ENCODE measurements at regions not wholly inside any gene's neighbourhood (a gene's known extent, or its start where the extent isn't known, plus 50 kb on each side); places are given as distances from the start of the nearest gene placed in this dataset.
"Not testable (repeated sequence)": the region's sequence is repeated elsewhere in the genome, so short reads cannot be mapped to it uniquely, and the experiment has no call there.

DNA sequence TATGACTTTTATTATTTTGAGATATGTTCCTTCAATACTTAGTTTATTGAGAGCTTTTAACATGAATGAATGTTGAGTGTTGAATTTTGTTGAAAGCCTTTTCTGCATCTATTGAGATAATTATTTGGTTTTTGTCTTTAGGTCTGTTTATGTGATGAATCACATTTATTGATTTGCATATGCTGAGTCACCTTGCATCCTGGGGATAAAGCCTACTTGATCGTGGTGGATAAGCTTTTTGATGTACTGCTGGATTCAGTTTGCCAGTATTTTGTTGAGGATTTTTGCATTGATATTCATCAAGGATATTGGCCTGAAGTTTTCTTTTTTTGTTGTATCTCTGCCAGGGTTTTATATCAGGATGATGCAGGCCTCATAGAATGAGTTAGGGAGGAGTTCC lies 106.5 kb upstream of the DAZL start:
- DNase-seq = not testable (repeated sequence)

DNA sequence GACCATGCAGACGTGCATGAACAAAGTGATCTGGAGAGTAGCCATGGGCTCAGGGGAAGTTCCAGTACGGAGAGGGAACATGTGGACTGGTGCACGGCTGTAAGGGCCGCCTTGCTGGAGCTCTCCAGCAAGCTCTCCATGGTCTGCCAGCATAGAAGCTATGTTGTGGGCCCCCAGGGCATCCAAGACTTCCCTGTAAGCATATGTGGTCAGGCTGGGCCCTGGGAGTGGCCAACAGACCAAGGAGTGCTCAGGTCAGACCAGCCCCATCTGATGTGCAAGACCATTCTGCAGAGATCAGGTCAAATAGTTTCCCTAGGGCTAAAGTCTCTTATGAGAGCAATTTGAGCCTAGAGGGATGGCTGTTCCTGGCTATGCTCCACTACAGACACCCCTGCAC lies 110.1 kb upstream of the DAZL start:
- no peak for DNase-seq

DNA sequence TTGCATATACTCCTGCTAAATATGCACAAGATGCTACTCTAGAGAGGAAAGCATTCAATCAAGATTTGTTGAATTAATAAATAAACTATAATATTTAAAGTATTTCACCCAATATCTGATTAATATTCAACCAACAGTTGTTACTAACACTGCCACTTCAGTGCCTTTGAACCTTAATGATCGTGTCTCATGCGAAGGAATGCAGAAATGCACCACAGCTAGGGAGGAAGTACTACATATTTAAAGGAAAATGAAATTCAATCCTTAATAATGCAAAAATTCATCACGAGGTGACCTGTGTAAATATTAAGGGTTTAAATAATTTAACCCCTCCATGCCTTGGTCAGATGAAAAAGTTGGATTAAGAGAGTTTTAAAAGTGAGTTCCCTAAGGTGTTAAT lies 114.2 kb upstream of the DAZL start:
- DNase-seq = no peak

DNA sequence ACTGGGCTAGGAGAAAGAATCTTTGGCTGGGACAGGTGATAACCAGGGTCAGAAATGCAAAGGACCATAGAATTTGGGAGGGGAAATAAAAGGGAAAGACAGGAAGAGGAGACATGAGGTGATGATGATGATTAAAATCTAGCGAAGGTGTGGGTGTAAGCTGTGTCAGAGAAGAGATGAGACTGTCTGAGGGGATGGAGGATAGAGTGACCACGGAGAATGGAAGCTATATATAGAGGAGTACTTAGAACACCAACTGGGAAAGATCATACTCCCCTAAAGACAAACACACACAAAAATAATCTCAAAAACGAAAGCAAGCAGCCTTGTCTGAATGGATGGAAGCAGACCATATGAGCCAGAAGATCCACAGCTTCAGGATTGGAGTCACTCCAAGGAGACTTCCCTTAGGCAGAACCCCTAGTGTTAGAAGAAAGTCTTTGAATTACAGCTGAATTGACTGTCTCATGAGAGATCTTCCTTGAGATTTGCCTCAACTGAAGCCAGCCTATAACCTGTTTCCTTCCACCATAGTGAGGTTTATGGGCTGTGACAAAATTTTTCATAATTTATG lies 115.2 kb upstream of the DAZL start:
- no peak for DNase-seq

DNA sequence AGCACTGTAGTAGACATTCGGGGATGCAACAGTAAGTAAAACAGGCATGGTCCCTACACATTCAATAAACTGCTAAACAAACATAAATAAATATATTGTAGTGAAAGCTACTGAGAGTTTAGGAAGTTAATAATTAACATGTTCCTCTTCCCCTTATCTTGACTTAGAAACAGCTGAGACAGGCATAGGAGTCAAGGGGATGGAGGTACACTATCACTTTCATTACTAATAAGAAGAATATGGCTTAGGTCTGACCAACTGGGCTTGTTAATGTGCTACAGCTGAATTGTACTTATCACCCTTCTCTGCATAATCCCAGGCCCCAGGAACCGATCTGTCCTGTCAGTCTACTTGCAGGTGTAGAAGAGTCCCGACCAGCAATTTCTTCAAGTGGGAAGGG lies 116.3 kb upstream of the DAZL start:
- DNase-seq = no peak

DNA sequence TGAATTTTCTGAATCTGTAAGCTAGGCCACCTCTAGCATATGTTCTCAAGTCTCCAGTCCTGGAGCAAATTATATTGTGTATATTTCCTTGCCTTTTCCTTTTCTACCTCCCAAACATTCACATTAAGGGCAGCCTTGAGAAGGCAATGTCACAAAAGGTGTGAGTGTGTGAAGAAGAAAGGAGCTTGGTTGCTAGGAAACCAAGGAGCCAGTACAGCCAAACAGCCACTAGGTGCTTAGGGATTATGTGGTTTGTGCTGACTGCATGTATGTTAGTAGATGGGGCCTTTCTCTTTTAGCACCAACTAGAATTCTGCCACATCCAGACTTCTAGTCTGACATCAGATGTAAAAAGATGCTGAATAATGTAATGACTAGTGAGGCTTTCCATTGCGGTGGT lies 118.8 kb upstream of the DAZL start:
- no peak for DNase-seq

DNA sequence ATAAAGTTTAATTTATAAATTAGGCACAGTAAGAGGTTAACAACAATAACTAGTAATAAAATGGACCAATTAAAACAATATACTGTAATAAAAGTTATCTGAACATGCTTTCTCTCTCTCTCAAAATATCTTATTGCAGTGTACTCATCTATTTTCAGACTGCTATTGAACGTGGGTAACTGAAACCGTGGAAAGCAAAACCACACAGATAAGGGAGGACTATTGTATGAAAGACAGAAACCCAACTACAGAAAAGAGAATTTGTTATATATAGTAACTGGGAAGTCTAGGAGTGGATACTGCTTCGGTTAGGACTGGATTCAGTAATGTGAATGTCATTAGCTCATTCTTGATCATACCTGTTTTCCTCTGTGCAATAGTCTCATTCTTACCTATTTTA lies 119.3 kb upstream of the DAZL start:
- DNase-seq = no peak

DNA sequence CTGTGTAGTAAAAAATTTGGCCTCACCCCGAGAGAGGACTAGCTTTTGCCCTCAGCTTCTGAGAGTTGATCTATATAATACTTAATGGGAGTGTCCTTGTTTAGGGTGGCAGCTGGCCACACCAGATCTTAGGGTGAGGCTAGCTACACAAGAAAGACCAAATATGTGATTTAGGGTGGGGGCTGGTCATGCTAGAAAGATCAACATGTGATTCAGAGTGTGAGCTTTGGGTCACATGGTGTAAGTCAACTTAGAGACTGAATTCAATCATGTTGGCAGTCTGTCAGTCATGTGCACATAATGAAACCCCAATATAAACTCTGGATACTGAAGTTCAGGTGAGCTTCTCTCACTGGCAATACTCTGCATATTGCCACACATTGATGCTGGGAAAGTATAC lies 120.7 kb upstream of the DAZL start:
- no peak for DNase-seq

DNA sequence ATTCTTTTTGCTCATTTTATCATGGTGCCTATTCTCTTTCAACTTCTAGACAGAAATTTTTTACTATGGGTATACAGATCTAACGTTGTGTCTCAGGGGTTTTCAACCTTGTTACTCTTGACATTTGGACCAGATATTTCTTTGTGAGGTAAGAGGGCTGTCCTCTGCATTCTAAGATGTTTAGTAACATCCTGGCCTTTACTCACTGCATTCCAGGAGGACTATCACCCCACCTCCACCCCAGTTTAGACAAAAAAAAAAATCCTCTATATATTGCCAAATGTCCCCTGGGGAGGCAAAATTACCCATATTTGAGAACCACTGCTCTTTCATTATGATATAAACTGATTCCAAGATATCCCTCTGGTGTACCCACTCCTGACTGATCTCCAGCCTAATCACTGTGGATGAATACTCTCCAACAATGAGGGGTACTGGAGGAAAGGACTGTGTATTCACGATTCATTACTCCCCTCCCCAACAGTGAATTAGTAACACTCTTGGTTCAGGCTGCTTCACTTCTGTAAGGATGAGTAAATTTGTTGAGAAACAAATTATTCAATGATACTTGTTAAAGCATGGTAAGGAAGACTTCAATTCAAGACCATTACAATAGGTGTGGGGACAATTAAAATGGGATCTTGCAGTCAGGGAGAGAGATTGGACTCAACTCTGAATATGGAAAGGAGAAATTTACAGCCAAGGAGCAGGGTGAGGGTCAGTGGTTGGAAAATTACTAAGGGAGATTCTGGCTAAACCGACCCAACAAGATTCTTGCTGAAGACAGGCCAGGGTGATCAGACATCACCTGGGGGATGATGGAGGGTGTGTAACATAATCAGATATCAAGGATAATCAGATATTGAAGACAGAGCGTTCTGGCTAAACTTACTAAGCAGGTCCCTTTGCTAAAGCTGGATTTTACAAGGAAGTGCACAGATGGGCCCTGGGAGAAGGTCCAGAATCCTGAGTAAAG lies 123.8 kb upstream of the DAZL start:
- DNase-seq = no peak

DNA sequence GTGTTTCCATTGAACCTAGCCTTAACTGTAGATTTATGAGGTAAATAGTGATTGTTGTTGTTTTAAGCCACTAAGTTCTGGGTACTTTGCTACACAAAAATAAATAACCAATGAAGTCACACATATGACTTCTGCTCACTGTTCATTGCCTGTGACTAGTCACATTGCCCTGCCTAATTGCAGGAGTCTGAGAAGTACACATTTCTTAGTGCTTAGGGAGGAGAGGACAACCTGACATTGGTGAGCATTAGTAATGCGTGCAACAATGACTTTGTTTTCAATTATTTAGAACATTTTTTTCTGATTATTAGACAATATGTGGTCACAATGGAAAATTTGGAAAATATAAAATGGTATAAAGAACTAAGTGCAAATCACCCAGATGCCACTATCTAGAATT lies 133.2 kb upstream of the DAZL start:
- no peak for DNase-seq

DNA sequence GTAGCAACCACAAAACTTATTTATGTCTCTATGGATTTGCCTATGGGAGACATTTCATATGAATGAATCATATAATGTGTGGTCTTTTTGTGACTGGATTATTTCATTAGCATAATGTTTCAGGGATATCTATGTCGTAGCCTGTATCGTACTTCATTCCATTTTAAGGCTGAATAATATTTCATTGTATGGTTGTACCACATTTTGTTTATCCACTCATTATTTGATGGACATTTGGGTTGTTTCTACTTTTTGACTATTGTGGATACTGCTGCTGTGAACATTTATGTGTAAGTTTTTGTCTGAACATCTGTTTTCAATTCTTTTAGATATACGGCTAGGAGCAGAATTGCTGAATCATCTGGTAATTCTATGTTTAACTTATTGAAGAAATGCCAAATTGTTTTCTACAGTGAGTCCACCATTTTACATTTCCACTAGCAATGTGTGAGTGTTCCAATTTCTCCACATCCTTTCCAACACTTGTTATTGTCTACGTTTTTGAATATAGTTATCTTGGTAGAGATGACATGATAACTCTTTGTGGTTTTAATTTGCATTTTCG lies 134.4 kb upstream of the DAZL start:
- no peak for DNase-seq

DNA sequence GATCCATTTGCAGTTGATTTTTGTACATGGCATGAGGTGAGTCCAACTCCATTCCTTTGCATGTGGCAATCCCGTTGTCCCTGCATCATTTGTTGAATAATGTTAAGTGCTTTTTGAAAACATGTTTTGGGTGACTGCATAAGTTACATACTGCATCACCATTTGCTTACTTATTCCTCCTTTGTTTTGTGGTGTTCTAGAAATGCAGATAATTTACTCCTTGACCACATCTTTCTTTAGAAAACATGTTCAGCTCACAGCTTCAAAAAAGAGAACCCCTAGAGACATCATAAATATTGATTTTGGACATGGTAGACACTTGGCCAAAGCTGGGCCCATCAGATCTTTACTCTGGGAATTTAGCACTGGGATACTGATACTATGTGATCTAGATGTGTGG lies 135.3 kb upstream of the DAZL start:
- DNase-seq = no peak

DNA sequence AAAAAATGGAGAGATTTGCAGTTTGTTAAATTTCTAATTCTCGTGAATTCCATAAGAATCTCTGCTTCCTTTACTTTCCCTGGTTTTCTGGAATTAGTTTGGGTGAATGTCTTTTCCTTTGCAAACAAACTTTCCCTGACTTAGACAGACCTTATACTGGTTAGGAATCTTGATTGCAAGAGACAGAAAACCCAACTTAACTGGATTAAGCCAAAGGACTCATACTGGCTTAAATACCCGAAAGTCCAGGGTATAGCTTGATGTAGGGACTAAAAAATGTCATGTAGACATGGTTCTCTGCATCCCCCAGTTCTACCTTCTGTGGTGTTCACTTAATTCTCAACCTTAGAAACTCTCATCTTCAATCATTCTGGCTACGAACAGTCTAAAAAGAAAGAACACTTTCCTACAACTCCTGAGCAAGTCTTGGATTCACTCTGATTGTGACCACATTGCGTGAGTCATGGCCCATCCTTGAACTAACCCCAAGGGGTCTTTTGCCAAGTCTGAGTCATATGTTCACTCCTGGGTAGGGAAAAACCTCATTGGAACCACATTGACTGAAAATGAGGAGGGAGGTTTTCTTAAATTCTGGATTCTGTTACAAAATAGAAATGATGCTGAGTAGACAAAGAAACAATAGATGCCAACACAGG lies 136.0 kb upstream of the DAZL start:
- DNase-seq = no peak

DNA sequence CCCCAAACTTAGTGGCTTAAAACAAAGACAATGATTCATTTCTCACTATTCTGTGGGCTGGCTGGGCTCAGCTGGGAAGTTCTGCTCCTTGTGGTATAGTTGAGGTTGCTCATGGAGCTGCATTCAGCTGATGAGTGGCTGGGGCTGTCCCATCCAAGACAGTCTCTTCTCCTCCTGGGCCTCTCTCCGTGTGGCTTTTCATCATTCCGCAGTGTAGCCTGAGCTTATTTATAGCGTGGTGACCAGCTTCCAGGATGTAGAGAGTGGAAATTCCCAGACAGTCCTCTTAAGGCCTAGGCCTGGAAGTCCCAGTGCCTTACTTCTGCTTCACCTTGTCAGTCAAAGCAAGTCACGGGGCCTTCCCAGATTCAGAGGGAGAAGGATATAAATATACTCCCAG lies 136.7 kb upstream of the DAZL start:
- DNase-seq = no peak

DNA sequence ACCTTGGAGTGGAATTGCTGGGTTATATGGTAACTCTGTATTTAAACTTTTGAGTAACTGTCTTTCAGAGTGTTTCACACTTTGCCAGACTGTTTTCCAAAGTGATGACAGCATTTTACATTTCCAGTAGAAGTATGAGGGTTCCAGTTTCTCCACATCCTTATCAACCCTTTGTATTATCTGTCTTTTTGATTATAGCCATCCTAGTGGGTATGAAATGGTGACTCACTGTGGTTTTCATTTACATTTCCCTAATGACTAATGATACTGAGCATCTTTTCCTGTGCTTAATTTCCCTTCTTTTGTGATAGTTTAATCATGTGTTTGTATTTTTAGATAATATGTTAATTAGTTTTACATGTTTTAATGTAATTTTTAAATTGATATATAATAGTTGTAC lies 138.1 kb upstream of the DAZL start:
- DNase-seq = no peak

DNA sequence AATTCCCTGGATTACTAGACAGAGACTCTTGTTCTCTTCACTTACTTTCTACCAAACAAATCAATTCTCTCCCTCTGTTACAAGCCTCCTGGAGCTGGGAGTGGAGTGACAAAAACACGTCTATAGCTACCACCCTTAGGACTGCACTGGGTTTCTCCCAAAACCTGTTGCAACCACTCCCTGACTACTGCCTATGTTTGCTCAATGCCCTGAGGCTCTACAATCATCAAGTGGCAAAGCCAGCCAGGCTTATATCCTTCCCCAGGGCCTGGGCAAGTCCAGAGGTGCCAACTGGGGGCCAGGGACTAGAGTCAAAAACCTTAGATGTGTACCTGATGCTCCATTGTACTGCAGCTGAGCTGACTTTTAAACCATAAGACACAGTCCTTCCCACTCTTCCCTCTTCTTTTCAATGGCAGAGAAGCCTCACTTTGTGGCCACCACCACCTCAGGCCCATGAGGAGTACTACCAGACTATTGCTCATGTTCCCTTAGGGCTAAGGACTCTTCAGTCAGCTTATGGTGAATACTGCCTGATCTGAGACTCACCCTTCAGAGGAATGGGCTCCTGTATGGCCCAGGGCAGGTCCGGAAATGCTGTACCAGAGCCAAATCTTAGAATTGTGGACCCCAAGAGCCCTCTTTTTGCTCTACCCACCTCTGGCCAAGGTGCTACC lies 125.4 kb upstream of the PLCL2 start:
- DNase-seq = no peak

DNA sequence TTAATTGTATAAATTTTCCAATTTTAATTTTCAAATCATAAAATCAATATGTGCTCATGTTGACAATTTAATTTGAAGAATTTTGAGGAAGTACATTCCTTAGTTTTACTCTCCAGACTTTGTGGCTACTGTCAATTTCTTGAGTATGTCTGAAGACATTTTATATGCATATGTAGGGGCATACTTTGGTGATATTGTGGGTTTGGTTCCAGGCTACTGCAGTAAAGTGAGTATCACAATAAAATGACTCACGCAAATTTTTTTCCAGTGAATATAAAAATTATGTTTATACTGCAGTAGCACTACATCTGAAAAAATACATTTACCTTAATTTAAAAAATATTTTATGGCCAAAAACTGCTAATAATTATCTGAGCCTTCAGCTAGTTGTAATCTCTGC lies 123.2 kb upstream of the PLCL2 start:
- DNase-seq = no peak

DNA sequence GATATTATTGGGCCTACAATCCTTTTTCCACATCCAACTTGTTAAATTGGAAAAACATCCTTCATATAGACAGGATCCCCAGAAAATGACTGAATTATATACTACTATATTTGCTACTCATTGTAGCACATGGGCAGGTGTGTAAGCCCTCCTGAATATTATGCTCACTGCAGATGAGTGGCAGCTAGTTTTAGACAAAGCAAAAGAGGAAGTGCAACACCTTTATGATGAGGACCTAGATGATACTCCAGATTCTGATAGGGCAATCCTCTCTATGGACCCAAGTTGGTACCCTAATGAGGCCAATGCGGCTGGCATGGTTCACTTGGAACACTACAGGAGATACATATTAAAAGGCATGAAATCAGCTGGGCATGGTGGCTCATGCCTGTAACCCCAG lies 119.1 kb upstream of the PLCL2 start:
- DNase-seq = no peak

DNA sequence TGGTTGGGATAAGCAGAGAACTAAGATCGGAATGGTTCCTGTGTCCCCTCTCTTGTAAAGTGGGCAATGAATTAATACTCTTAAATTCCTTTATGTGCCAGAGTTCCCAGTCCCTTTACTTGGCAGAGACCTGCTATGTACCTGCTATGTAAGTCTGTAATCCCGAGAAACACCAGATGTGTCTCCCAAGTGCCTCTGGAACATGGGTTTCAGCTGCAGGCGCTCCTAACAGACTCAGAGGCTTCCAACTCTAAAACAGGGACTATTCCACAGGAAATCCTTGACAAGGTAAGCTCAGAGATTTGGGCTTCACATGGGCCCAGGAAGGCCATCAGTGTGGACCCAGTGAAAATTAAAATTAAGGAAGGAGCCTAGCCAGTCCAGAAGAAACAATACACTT lies 117.7 kb upstream of the PLCL2 start:
- no peak for DNase-seq

DNA sequence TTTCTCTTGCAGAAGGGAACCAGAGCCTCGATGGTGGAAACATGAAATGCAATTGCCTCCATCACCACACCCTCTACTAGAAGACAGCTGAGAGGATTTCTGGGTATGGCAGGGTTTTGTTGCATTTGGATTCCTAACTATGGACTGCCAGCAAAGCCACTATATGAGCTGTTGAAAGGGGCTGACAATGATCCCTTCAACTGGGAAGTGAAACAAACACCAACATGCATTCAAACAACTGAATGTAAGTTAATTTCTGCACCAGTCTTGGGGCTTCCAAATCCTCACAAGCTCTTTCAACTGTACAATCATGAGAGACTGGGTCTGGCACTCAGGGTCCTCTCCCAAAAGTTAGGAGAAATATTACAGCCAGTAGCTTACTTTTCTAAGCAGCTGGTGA lies 116.7 kb upstream of the PLCL2 start:
- no peak for DNase-seq

DNA sequence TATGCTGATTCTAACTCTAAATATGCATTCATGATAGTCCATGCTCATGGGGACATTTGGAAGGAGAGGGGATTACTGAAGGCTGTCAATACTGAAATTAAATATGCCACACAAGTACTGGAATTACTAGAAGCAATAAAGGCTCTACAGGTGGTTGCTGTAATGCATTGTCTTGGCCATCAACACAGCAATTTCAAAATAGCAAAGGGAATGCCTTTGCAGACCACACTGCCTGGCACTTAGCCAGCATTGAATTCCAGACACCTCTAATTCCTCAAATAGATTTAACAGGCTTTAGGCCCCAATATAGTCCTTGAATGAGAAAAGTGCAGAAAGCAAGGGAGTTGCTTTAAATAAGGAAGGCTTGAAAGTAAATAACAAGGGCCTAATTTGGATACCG lies 115.8 kb upstream of the PLCL2 start:
- no peak for DNase-seq

DNA sequence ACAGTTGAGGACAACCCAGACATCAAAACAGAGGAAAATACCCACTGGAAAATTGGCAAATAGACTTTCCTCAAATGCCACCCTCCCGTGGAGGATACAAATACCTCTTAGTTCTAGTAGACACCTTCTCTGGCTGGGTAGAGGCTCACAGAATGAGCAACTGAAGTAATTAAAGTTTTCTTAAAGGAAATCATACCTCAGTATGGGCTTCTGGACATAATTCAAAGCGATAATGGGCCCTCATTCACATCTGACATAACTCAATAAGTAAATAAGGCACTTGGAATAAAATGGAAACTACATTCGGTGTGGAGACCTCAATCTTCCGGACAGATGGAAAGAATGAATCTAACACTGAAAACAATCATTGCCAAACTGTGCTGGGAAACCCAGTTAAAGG lies 115.2 kb upstream of the PLCL2 start:
- DNase-seq = no peak

DNA sequence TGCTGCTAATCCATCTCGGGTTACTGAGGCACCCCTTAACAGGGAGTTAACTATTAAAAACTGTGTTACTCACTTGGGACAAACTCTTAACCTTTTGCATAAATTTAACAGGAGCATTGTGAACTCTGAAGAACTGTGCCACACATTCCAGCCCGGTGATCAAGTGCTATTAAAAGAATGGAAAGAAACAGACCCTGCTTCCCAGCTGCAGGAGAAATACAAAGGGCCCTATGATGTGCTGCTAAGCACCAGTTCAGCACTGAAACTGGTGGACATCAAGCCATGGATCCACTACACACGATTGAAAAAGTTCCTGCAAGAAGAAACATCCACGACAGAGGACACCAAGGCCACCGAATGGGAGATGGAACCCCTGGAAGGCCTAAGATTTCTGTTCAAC lies 114.7 kb upstream of the PLCL2 start:
- no peak for DNase-seq

All from activated CD4-positive, alpha-beta T cell treated with anti-CD3 and anti-CD28 coated beads, Interleukin-2, amount 50 U/mL, for 1 hour (primary cell).